Esophagus squamous epithelium (tissue), 5 donors: ENCODE measurements at regions not wholly inside any gene's neighbourhood (a gene's known extent, or its start where the extent isn't known, plus 50 kb on each side); places are given as distances from the start of the nearest gene placed in this dataset.
A peak's percentile ranks its signal among the peaks of the same experiment; 100 is the strongest.

Experiments used
- DNase-seq: peaks from one replicate; lab custom pipeline; 2025; lab: John Stamatoyannopoulos, UW
- H3K27ac ChIP-seq, 4 donors: fragments of 200-600 bp; sonication (generic); one replicate each; pipeline ENCODE4 v1.5.1; 2016 to 2019; ENCODE audit warnings: mild to moderate bottlenecking in 1 of 4
- H3K27me3 ChIP-seq, 4 donors: fragments of 200-600 bp; sonication (generic); 1 replicate in 3 of 4; 2 replicates in 1 of 4; pipeline versions ENCODE4 v1.5.1 to v1.6.0; 2017 to 2021; ENCODE audit warnings: antibody characterized with exemption in 1 of 4
- H3K36me3 ChIP-seq, 3 donors: fragments of 200-600 bp; sonication (generic); one replicate each; pipeline ENCODE4 v1.5.1; 2016 to 2019
- H3K4me1 ChIP-seq, 3 donors: fragments of 200-600 bp; sonication (generic); one replicate each; pipeline ENCODE4 v1.5.1; 2017 to 2019
- H3K4me3 ChIP-seq, 4 donors: fragments of 200-600 bp; sonication (generic); 1 replicate in 3 of 4; 2 replicates in 1 of 4; pipeline ENCODE4 v1.5.1; 2016 to 2019; ENCODE audit warnings: mild to moderate bottlenecking in 2 of 4, moderate library complexity in 1 of 4
- H3K9me3 ChIP-seq, 3 donors: fragments of 200-600 bp; sonication (generic); one replicate each; pipeline ENCODE4 v1.5.1; 2016 to 2019
- CTCF ChIP-seq, 6 experiments: fragments of 450-650 bp in 4 of 6; fragments of 200-600 bp in 2 of 6; sonication (generic) in 2 of 6; IDR thresholded peaks; one replicate each; pipeline ENCODE4 v1.5.1; 2016 to 2019; ENCODE audit warnings: antibody characterized with exemption in 6 of 6, mild to moderate bottlenecking in 4 of 6, moderate library complexity in 4 of 6
- POLR2A ChIP-seq, 4 donors: fragments of 450-650 bp; IDR thresholded peaks; one replicate each; pipeline ENCODE4 v1.6.1; 2017; ENCODE audit warnings: antibody characterized with exemption in 4 of 4, mild to moderate bottlenecking in 4 of 4, moderate library complexity in 3 of 4
- WGBS, 2 donors: methylation state at CpG; one replicate each; pipeline ENCODE4 v1.1.5; 2018; 5-methylcytosine and 5-hydroxymethylcytosine counted together
- intact Hi-C: fragments of 100-400 bp; cut with DNase I; formaldehyde crosslinking; loops from one replicate; pipeline ENCODE4 v1.15.0; 2022
- donor health status: DM: yes; HTN: yes; CAD: no.

- intact Hi-C loops, result no loop called here
- Histone ChIP-seq H3K27me3 (no peaks in the 10 kb centered on the region), H3K9me3 (no peaks in the 10 kb centered on the region), H3K4me3 (no peak overlapping the region), H3K27ac (no peak overlapping the region), H3K4me1 (peaks cover 14 to 38% (median 20%) of the 10 kb centered on the region in 3 donors), H3K36me3 (no peaks in the 10 kb centered on the region)
- WGBS, 2 donors, result 94 to 95% methylated on average over 5 of the region's 5 CpGs
- DNase-seq, result no peak
- no peak for TF ChIP-seq CTCF (IDR thresholded peaks at IDR 0.05)
- no peak for TF ChIP-seq POLR2A (IDR thresholded peaks at IDR 0.05)
Measured at GRCh38 chr6:30832864-30833263, 51.5 kb upstream of the DDR1 start.

DNA sequence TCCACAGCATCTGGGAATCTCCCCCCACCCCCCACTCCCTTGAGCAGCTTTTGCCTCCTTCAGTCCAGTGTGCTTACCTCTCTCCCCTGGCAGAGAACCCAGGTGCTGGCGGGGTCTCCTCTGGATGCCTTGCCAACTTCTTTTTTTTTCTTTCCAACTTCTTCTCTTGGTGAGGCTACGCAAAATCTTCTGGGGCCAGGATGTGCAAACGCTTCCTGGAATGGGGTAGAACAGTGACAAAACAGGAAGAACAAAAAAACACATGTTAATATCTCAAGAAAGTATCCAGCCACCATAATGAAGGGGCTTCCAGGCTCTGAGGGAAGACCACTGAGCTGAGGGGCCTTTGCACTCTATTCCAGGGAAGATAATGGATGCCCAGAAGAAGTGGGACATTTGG is 53.9 kb upstream of the DDR1 start:
- H3K9me3 ChIP-seq, result no peaks in the 10 kb centered on the region
- DNase-seq, result no peak
- TF ChIP-seq CTCF (IDR thresholded peaks at IDR 0.05), result no peak
- TF ChIP-seq POLR2A (IDR thresholded peaks at IDR 0.05), result no peak
- H3K36me3 ChIP-seq, result no peaks in the 10 kb centered on the region
- peaks cover 20 to 40% (median 22%) of the 10 kb centered on the region in 3 donors for H3K4me1 ChIP-seq
- peak overlapping the region; percentile 15 to 83 (median 50) for H3K27ac ChIP-seq
- H3K4me3 ChIP-seq, result peak overlapping the region in 3 of 4 donors; percentile 10 to 23 (median 19)
- no peaks in the 10 kb centered on the region for H3K27me3 ChIP-seq
- intact Hi-C loops, result no loop called here
- 21 to 40% methylated on average over 2 to 3 of the region's 3 CpGs for WGBS, 2 donors

DNA sequence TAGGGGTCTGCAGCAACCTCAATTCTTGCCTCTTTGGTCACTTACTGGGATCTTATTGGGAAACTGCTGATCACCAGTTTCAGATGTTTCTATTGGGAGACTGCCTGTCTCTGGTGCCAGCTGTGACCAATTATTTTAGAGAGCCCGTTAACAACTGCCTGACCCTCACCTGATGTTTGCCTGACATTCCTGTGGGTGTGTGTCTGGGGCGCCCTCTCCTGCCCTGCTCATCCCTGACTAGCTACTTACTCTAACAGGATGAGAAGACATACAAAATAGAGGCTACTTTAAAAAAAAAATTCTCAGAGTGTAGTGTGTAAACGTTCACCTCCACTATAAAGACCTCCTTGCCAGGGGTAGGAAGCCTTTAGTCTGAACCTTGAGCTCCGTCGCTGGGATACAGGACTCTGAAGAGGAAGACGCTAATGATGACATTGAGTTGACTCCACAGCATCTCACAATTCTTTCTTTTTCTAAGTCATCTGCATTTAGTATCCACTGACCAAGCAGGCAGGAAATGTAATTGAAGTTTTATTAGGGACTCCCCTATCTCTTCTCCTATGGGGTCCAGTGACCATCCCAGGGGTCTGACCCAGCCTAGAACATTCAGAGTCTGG is 54.6 kb upstream of the DDR1 start:
- no peak for TF ChIP-seq POLR2A (IDR thresholded peaks at IDR 0.05)
- TF ChIP-seq CTCF (IDR thresholded peaks at IDR 0.05), result no peak
- no peak for DNase-seq
- peaks cover 20 to 40% (median 22%) of the 10 kb centered on the region in 3 donors for H3K4me1 ChIP-seq
- no peaks in the 10 kb centered on the region for H3K27me3 ChIP-seq
- 74 to 82% methylated on average over 6 of the region's 6 CpGs for WGBS, 2 donors
- intact Hi-C loops, result loop anchor here (5.0 to 10.0 kb wide), 2 partner anchors 48 to 255 kb away; no protein-coding TSS in a partner anchor
- H3K4me3 ChIP-seq, result peak overlapping the region in 3 of 4 donors; percentile 10 to 23 (median 19)
- no peaks in the 10 kb centered on the region for H3K36me3 ChIP-seq
- peak overlapping the region in 2 of 4 donors; percentile 83 for H3K27ac ChIP-seq
- H3K9me3 ChIP-seq, result no peaks in the 10 kb centered on the region

DNA sequence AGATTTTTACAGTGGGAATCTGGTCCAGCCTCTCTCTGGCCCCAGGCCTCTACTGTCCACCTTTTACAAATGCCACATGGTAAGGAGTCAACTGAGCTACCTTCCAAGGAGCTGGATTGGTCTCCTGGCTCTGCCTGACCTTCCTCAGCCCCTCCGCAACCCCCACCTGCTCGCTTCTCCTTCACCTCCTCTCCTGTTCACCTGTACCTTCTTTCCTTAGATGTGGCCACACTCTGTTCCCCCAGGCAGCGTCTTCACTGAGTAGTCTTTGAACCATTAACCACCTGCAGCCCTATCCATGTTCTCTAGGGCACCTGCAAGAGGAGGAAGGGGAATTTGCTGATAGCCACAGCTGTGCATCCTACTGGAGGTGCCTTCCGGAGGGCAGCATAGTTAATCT is 55.3 kb upstream of the DDR1 start:
- H3K9me3 ChIP-seq, result no peaks in the 10 kb centered on the region
- TF ChIP-seq CTCF (IDR thresholded peaks at IDR 0.05) (no peak), POLR2A (IDR thresholded peaks at IDR 0.05) (no peak)
- WGBS, 2 donors, result 74 to 94% methylated on average over 4 of the region's 4 CpGs
- peaks cover 20 to 40% (median 22%) of the 10 kb centered on the region in 3 donors for H3K4me1 ChIP-seq
- DNase-seq, result no peak
- intact Hi-C loops, result loop anchor here (5.0 to 10.0 kb wide), 2 partner anchors 48 to 256 kb away; no protein-coding TSS in a partner anchor
- peak overlapping the region in 2 of 4 donors; percentile 23 to 39 for H3K4me3 ChIP-seq
- no peaks in the 10 kb centered on the region for H3K27me3 ChIP-seq
- H3K27ac ChIP-seq, result peak overlapping the region; percentile 68 to 85 (median 83)
- H3K36me3 ChIP-seq, result no peaks in the 10 kb centered on the region
